Astrocyte (in vitro differentiated cells and primary cell): ENCODE measurements at regions not wholly inside any gene's neighbourhood (a gene's known extent, or its start where the extent isn't known, plus 50 kb on each side); places are given as distances from the start of the nearest gene placed in this dataset.

Experiments used
- DNase-seq: peaks from one replicate; pipeline ENCODE4 v3.0.0-alpha.2; 2010; ENCODE audit warnings: low read depth
- FAIRE-seq: peaks from 2 replicates; lab custom pipeline; 2011; peaks lifted over from hg19 to GRCh38; lab: Jason Lieb, UNC
- H2AFZ ChIP-seq: 2 replicates; pipeline ENCODE4 v1.6.0; 2012; ENCODE audit warnings: low read depth, low read length, inconsistent platforms
- H3K27ac ChIP-seq: 2 replicates; pipeline ENCODE4 v1.5.1; 2011; ENCODE audit warnings: low read depth, low read length, inconsistent platforms
- H3K27me3 ChIP-seq: 2 replicates; pipeline ENCODE4 v1.6.0; 2011; ENCODE audit warnings: low read length, inconsistent platforms; ENCODE audit not compliant: insufficient read depth
- H3K36me3 ChIP-seq: 2 replicates; pipeline ENCODE4 v1.5.1; 2011; ENCODE audit warnings: low read length, inconsistent platforms; ENCODE audit not compliant: insufficient read depth
- H3K4me1 ChIP-seq: 2 replicates; pipeline ENCODE4 v1.5.1; 2011; ENCODE audit warnings: low read length, inconsistent platforms; ENCODE audit not compliant: insufficient read depth
- H3K4me2 ChIP-seq: 2 replicates; pipeline ENCODE4 v1.6.0; 2012; ENCODE audit warnings: low read length, inconsistent platforms
- H3K4me3 ChIP-seq: 2 replicates; pipeline ENCODE4 v1.5.1; 2011; ENCODE audit warnings: low read depth, mild to moderate bottlenecking, low read length, inconsistent platforms; ENCODE audit not compliant: insufficient read depth
- H3K79me2 ChIP-seq: 2 replicates; pipeline ENCODE4 v1.6.0; 2012; ENCODE audit warnings: mild to moderate bottlenecking, low read length, inconsistent platforms; ENCODE audit not compliant: insufficient read depth
- H3K9ac ChIP-seq: 2 replicates; pipeline ENCODE4 v1.6.0; 2012; ENCODE audit warnings: mild to moderate bottlenecking, low read length, inconsistent platforms
- H3K9me3 ChIP-seq: 2 replicates; pipeline ENCODE4 v1.5.1; 2012; ENCODE audit warnings: low read depth, mild to moderate bottlenecking, low read length, inconsistent platforms; ENCODE audit not compliant: insufficient read depth
- H4K20me1 ChIP-seq: 2 replicates; pipeline ENCODE4 v1.6.0; 2012; ENCODE audit warnings: low read length, inconsistent platforms; ENCODE audit not compliant: insufficient read depth
- H3K27ac Mint-ChIP-seq: one replicate; pipeline ENCODE4 v1.8.0; 2021; ENCODE audit warnings: mild to moderate bottlenecking, mixed read lengths; ENCODE audit not compliant: unreplicated experiment
- H3K27me3 Mint-ChIP-seq: one replicate; pipeline ENCODE4 v1.8.0; 2021; ENCODE audit warnings: low read depth, mixed read lengths; ENCODE audit not compliant: unreplicated experiment
- H3K36me3 Mint-ChIP-seq: one replicate; pipeline ENCODE4 v1.8.0; 2021; ENCODE audit warnings: low read depth, mixed read lengths; ENCODE audit not compliant: unreplicated experiment
- H3K4me1 Mint-ChIP-seq: one replicate; pipeline ENCODE4 v1.8.0; 2021; ENCODE audit warnings: low read depth, mixed read lengths; ENCODE audit not compliant: unreplicated experiment
- H3K4me3 Mint-ChIP-seq: one replicate; pipeline ENCODE4 v1.8.0; 2021; ENCODE audit warnings: mild to moderate bottlenecking, moderate library complexity, mixed read lengths; ENCODE audit not compliant: unreplicated experiment
- H3K9me3 Mint-ChIP-seq: one replicate; pipeline ENCODE4 v1.8.0; 2021; ENCODE audit warnings: mild to moderate bottlenecking, mixed read lengths; ENCODE audit not compliant: unreplicated experiment
- CTCF ChIP-seq: IDR thresholded peaks from 2 replicates; pipeline ENCODE4 v1.5.1; 2011; ENCODE audit warnings: low read depth, mild to moderate bottlenecking, inconsistent platforms, low read length, moderate library complexity; ENCODE audit not compliant: insufficient read depth
- EZH2 ChIP-seq: IDR thresholded peaks from 2 replicates; pipeline ENCODE4 v1.6.1; 2012; ENCODE audit warnings: mild to moderate bottlenecking, low read length, inconsistent platforms; ENCODE audit not compliant: insufficient read depth

- Histone ChIP-seq H3K27me3 (peaks cover 5% of the 10 kb centered on the region), H3K36me3 (no peaks in the 10 kb centered on the region), H3K79me2 (no peaks in the 10 kb centered on the region), H3K9me3 (no peaks in the 10 kb centered on the region), H2AFZ (no peak overlapping the region), H3K4me3 (no peak overlapping the region), H3K9ac (no peak overlapping the region), H4K20me1 (no peaks in the 10 kb centered on the region), H3K4me2 (no peak overlapping the region), H3K27ac (no peak overlapping the region), H3K4me1 (no peaks in the 10 kb centered on the region)
- peaks cover 48% of the 10 kb centered on the region for H3K27me3 Mint-ChIP-seq
- TF ChIP-seq EZH2 (no peak), CTCF (no peak)
- H3K4me1 Mint-ChIP-seq = peaks cover 4% of the 10 kb centered on the region
- peaks cover under 1% of the 10 kb centered on the region for H3K9me3 Mint-ChIP-seq
- no peak overlapping the region for H3K4me3 Mint-ChIP-seq
- no peak for FAIRE-seq
- no peak overlapping the region for H3K27ac Mint-ChIP-seq
- no peak for DNase-seq
- no peaks in the 10 kb centered on the region for H3K36me3 Mint-ChIP-seq
Measured at GRCh38 chr12:4206470-4206869, 67.1 kb upstream of the CCND2 start.

- H4K20me1 ChIP-seq = no peaks in the 10 kb centered on the region
- peaks cover 5% of the 10 kb centered on the region for H3K27me3 ChIP-seq
- no peaks in the 10 kb centered on the region for H3K9me3 ChIP-seq
- H3K4me3 Mint-ChIP-seq = no peak overlapping the region
- H3K27ac Mint-ChIP-seq = no peak overlapping the region
- H3K4me3 ChIP-seq = no peak overlapping the region
- TF ChIP-seq EZH2 (no peak), CTCF (no peak)
- no peaks in the 10 kb centered on the region for H3K4me1 Mint-ChIP-seq
- no peak overlapping the region for H3K9ac ChIP-seq
- no peaks in the 10 kb centered on the region for H3K36me3 ChIP-seq
- no peaks in the 10 kb centered on the region for H3K9me3 Mint-ChIP-seq
- H3K4me1 ChIP-seq = no peaks in the 10 kb centered on the region
- H3K27ac ChIP-seq = no peak overlapping the region
- no peaks in the 10 kb centered on the region for H3K79me2 ChIP-seq
- DNase-seq (no peak), FAIRE-seq (no peak)
- no peaks in the 10 kb centered on the region for H3K36me3 Mint-ChIP-seq
- peaks cover 51% of the 10 kb centered on the region for H3K27me3 Mint-ChIP-seq
- no peak overlapping the region for H2AFZ ChIP-seq
- no peak overlapping the region for H3K4me2 ChIP-seq
Measured at GRCh38 chr12:4203772-4204376, 69.7 kb upstream of the CCND2 start.

GRCh38 chr12:4202918-4203317, 70.6 kb upstream of the CCND2 start:
- peaks cover 5% of the 10 kb centered on the region for H3K9me3 Mint-ChIP-seq

More at GRCh38 chr12:4202918-4203317, 70.6 kb upstream of the CCND2 start:
- Histone ChIP-seq H2AFZ (no peak overlapping the region), H3K4me2 (no peak overlapping the region), H3K36me3 (no peaks in the 10 kb centered on the region), H3K27me3 (peaks cover 5% of the 10 kb centered on the region), H4K20me1 (no peaks in the 10 kb centered on the region), H3K9me3 (peaks cover 4% of the 10 kb centered on the region), H3K27ac (no peak overlapping the region), H3K4me1 (no peaks in the 10 kb centered on the region), H3K79me2 (no peaks in the 10 kb centered on the region), H3K4me3 (no peak overlapping the region), H3K9ac (no peak overlapping the region)
- no peak for FAIRE-seq
- DNase-seq = no peak
- H3K27me3 Mint-ChIP-seq = peaks cover 48% of the 10 kb centered on the region
- H3K4me3 Mint-ChIP-seq = no peak overlapping the region
- no peaks in the 10 kb centered on the region for H3K4me1 Mint-ChIP-seq
- H3K36me3 Mint-ChIP-seq = no peaks in the 10 kb centered on the region
- TF ChIP-seq EZH2 = no peak
- TF ChIP-seq CTCF = no peak
- H3K27ac Mint-ChIP-seq = no peak overlapping the region
